GM20000 (cell line): ENCODE measurements at regions not wholly inside any gene's neighbourhood (a gene's known extent, or its start where the extent isn't known, plus 50 kb on each side); places are given as distances from the start of the nearest gene placed in this dataset.
"Not testable (repeated sequence)": the region's sequence is repeated elsewhere in the genome, so short reads cannot be mapped to it uniquely, and the experiment has no call there.

ENCODE experiments used
- DNase-seq: peaks from one replicate; pipeline ENCODE4 v3.0.0; 2012; ENCODE audit warnings: low spot score
- CTCF ChIP-seq: IDR thresholded peaks from 2 replicates; pipeline ENCODE4 v1.5.1; 2012; ENCODE audit warnings: mild to moderate bottlenecking, control low read depth; ENCODE audit errors: extremely low read depth, missing control alignments

DNA sequence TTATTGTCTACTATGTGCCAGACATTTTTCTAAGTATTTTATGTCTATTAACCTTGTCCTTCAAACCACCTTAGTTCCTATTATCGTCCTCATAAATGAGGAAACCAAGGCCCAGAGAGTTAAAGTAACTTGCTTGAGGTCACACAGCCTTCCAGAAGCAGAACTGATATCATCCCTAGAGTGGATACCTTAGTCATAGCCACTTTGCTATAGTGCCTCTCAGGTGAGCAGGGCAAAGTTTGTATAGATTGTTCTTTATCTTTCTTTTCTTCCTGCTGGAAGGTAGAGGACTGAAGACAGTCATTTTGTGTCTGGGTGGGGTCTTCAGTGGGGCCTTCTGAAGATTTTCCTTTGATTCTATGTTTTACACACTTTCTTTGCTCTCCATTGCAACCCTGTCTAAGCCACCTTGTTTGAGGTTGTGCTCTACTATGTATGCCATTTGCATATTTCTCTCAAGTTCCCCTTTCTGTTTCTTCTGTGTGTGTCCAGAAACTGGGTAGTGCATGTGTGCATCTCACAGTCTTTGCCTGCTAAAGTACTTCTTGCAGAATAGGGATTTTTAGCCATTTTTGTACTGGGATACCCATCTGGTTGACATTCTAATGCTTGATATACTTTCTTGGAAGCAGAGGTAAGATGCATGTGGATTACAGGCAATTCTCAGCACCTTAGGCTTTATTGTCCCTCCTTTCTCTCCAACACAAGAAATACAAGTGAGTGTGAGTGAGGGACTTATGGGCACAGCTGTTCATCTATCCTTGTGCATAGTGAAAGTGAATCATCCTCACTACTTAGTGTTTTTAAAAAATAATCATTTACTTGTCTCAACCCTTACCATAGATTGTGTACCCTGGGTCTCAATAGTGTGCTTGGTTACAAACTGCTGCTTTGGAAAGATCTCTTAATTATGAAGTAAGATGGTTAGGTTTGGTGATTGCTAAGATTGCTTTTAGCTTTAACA lies 207.6 kb upstream of the HMCN1 start:
- peak; percentile 51 for DNase-seq
- TF ChIP-seq CTCF = no peak

DNA sequence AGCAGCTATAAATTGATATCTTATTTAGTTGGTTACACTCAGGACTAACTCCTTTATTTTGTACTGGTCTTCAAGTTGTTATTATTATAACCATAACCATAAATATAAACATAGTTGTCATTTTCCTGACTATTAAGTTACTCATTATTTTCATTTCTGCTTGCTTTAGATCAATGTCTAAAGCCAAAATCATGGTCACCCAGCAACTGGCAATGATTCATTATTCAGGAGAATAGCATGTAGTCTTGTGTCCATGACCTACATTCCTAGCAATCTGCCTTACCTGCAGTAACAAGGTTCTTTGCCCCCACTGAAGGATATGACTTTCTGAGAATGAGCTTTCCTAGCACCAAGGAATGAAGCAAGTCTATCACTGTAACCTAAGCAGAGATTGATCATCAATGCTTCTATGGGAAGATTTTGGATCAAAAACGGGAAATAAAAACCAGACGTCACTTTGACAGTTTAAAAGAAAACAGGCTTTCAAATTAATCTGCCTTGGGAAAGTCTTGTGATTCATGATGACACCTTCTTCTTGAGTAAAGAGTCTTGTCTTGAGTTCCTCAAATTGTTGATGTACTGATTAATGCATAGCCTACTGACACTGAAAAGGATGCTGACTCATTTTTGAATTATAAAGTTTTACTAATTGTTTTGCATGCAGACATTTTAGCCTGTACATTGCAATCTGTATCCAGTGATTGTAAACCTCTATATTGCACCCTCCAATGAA lies 203.3 kb upstream of the IVNS1ABP start:
- TF ChIP-seq CTCF = no peak
- no peak for DNase-seq

DNA sequence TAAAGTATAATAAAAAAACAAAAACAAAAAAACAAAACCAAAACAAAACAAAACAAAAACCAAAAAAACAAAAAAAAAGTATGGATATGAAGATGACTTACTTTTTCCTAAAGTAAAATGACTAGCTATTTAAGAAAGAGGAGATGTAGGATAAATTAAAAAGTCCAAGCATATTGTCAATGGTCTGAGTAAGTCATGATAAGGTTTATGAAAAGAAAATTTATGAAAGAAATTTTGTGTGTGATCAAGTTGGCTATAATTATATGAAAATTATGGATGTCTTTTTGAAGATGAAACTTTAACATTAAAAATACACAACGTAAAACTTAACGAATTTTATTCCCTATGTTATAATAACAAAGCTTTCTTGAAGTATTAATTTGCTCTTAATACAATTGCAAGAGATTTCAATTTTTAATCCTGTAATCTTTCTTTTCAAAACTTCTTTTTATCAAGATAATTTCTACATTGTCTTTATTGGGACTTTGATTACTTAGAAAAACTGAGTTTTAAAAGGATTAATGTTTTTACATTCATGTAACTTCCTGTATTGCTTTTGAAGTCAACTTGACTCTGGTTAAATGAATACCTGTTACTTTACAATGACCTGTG lies 200.9 kb upstream of the IVNS1ABP start:
- no peak for TF ChIP-seq CTCF
- no peak for DNase-seq

DNA sequence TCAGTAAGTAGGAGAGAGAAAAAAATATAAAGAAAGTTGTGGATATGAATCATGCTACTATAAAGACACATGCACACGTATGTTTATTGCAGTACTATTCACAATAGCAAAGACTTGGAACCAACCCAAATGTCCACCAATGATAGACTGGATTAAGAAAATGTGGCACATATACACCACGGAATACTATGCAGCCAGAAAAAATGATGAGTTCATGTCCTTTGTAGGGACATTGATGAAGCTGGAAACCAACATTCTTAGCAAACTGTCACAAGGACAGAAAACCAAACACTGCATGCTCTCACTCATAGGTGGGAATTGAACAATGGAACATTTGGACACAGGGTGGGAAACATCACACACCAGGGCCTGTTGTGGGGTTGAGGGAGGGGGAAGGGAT lies 200.3 kb upstream of the IVNS1ABP start:
- DNase-seq = not testable (repeated sequence)

DNA sequence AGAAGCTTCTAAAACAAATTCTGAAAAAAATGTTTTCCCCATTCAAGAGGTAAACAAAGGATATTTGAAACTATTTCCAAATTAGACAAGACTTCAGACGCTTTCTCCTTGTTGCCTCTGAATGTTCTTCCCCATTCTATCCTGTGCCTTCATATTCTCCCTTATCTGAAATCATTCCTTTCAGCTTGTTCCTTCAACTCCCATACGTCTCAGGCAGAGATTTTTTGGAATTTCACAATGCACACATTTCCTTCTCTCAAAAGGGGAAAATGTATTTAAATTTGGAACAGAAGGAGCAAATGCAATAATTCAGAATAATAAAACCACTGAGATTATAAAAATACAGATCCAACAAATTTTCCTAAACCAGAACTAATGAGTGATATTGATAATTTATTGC lies 198.7 kb upstream of the IVNS1ABP start:
- TF ChIP-seq CTCF = no peak
- no peak for DNase-seq

GRCh38 chr1:185514311-185514710 lies 197.3 kb upstream of the IVNS1ABP start:
- DNase-seq = no peak

GRCh38 chr1:185512442-185512841 lies 195.4 kb upstream of the IVNS1ABP start:
- DNase-seq = no peak
- no peak for TF ChIP-seq CTCF

More at GRCh38 chr1:185514311-185514710, 197.3 kb upstream of the IVNS1ABP start:
- no peak for TF ChIP-seq CTCF
